K562 (cell line): ENCODE measurements at regions not wholly inside any gene's neighbourhood (a gene's known extent, or its start where the extent isn't known, plus 50 kb on each side); places are given as distances from the start of the nearest gene placed in this dataset.

Experiments used
- ATAC-seq: fragments of 200-7000 bp; cut with Tn5 transposase; 3 replicates; pipeline ENCODE4 v1.9.1; 2020; ENCODE audit warnings: moderate library complexity
- BruUV-seq: library from RNA; stranded (reverse); fragments of 400-500 nt; replicated peaks from 2 replicates; lab custom pipeline; 2021; lab: Mats Ljungman, UMichigan
- CTCF ChIA-PET: fragments of 300-600 bp; formaldehyde crosslinking; extraction: SDS; loops from one replicate; lab custom pipeline; 2021; ENCODE audit warnings: low intra/inter-chr PET ratio; lab: Yijun Ruan, JAX
- POLR2A ChIA-PET: fragments of 300-600, 350-650 bp; sonication (Branson Sonifier 250); formaldehyde crosslinking; extraction: SDS; loops from one replicate; lab custom pipeline; 2021; ENCODE audit warnings: antibody characterized with exemption, inconsistent platforms; lab: Yijun Ruan, JAX
- DNase-seq, 4 experiments: peaks; one replicate each; pipeline versions ENCODE4 v3.0.0 to v3.0.0-alpha.2; 2011 to 2018; ENCODE audit warnings: low spot score in 3 of 4, mixed read lengths in 3 of 4; ENCODE audit errors: extremely low read depth in 1 of 4
- FAIRE-seq: peaks from 2 replicates; lab custom pipeline; 2011; peaks lifted over from hg19 to GRCh38; lab: Jason Lieb, UNC
- H2AFZ ChIP-seq: 2 replicates; pipeline ENCODE4 v1.6.0; 2011; ENCODE audit warnings: low read depth, low read length, control low read depth, inconsistent platforms
- H3K27ac ChIP-seq: fragments of 200-600 bp; 3 replicates; pipeline ENCODE4 v1.8.0; 2011; ENCODE audit warnings: low read depth, mild to moderate bottlenecking, control low read depth, inconsistent platforms, low read length, moderate library complexity, mixed read lengths; ENCODE audit errors: extremely low read depth
- H3K27me3 ChIP-seq, 2 experiments: fragments of 300-600 bp in 1 of 2; 2 replicates in 1 of 2; 3 replicates in 1 of 2; pipeline versions ENCODE4 v1.6.0 to v1.8.0; 2011; ENCODE audit warnings: inconsistent platforms in 2 of 2, low read length in 2 of 2, mild to moderate bottlenecking in 1 of 2, mixed read lengths in 1 of 2, moderate library complexity in 1 of 2; ENCODE audit not compliant: control insufficient read depth in 2 of 2, insufficient read depth in 2 of 2
- H3K36me3 ChIP-seq: fragments of 300-600 bp; 3 replicates; pipeline ENCODE4 v1.8.0; 2011; ENCODE audit warnings: mild to moderate bottlenecking, low read length, inconsistent platforms; ENCODE audit not compliant: control insufficient read depth, insufficient read depth
- H3K4me1 ChIP-seq, 2 experiments: fragments of 200-600 bp in 1 of 2; replicated peaks in 1 of 2; 2 replicates in 1 of 2; 3 replicates in 1 of 2; pipeline versions ENCODE4 v1.5.1 to v1.8.0; 2011; ENCODE audit warnings: inconsistent platforms in 2 of 2, low read length in 2 of 2, mild to moderate bottlenecking in 1 of 2, mixed read lengths in 1 of 2, moderate library complexity in 1 of 2; ENCODE audit not compliant: control insufficient read depth in 2 of 2, insufficient read depth in 2 of 2
- H3K4me2 ChIP-seq: 2 replicates; pipeline ENCODE4 v1.6.1; 2011; ENCODE audit warnings: low read length, control low read depth, inconsistent platforms, mixed read lengths; ENCODE audit not compliant: insufficient read depth
- H3K4me3 ChIP-seq: fragments of 200-600 bp; sonication (generic), shearing (Covaris generic); 2 replicates; pipeline ENCODE4 v1.5.1; 2016; ENCODE audit warnings: control low read depth, inconsistent platforms
- H3K79me2 ChIP-seq: fragments of 200-600 bp; 3 replicates; pipeline ENCODE4 v1.8.0; 2011; ENCODE audit warnings: low read length, inconsistent platforms; ENCODE audit not compliant: control insufficient read depth, insufficient read depth
- H3K9ac ChIP-seq, 2 experiments: 2 replicates each; pipeline versions ENCODE4 v1.6.0 to v1.6.1; 2011; ENCODE audit warnings: low read depth in 2 of 2, low read length in 2 of 2, control low read depth in 1 of 2, inconsistent platforms in 1 of 2, mild to moderate bottlenecking in 1 of 2, mixed read lengths in 1 of 2; ENCODE audit not compliant: insufficient read depth in 1 of 2
- H3K9me1 ChIP-seq: one replicate; pipeline ENCODE4 v1.6.0; 2011; ENCODE audit warnings: inconsistent platforms, mild to moderate bottlenecking, low read length, moderate library complexity; ENCODE audit not compliant: control insufficient read depth, insufficient read depth
- H3K9me3 ChIP-seq: replicated peaks from 2 replicates; pipeline ENCODE4 v1.5.1; 2011; ENCODE audit warnings: low read depth, low read length, inconsistent platforms; ENCODE audit not compliant: control insufficient read depth, insufficient read depth
- H4K20me1 ChIP-seq: replicated peaks from 2 replicates; pipeline ENCODE4 v1.6.1; 2011; ENCODE audit warnings: low read length, inconsistent platforms, mixed read lengths; ENCODE audit not compliant: control insufficient read depth, insufficient read depth
- BRF1 ChIP-seq: IDR thresholded peaks from 3 replicates; pipeline ENCODE4 v1.6.1; 2011; ENCODE audit warnings: borderline replicate concordance, mild to moderate bottlenecking; ENCODE audit not compliant: insufficient read length; ENCODE audit errors: extremely low read depth
- HDAC1 ChIP-seq, 2 experiments: fragments of 450-650 bp; IDR thresholded peaks; 2 replicates each; pipeline ENCODE4 v1.6.1; 2016 to 2017; ENCODE audit warnings: inconsistent platforms in 1 of 2, mild to moderate bottlenecking in 1 of 2, moderate library complexity in 1 of 2
- PPARD ChIP-seq: fragments of 250-450 bp; sonication (Bioruptor Pico); IDR thresholded peaks from 2 replicates; pipeline ENCODE4 v1.8.0; 2022; ENCODE audit warnings: inconsistent platforms, mild to moderate bottlenecking, moderate library complexity
- RBM15 ChIP-seq: fragments of 200-400 bp; formaldehyde crosslinking; IDR thresholded peaks from 2 replicates; pipeline ENCODE4 v1.6.1; 2018; ENCODE audit warnings: mild to moderate bottlenecking, low read length, moderate library complexity; ENCODE audit not compliant: insufficient read depth
- RBM22 ChIP-seq: fragments of 200-400 bp; formaldehyde crosslinking; IDR thresholded peaks from 2 replicates; pipeline ENCODE4 v1.6.1; 2018; ENCODE audit warnings: low read length, low read depth; ENCODE audit not compliant: poor library complexity, severe bottlenecking
- RFX7 ChIP-seq: fragments of 250-450 bp; sonication (Bioruptor Pico); IDR thresholded peaks from 2 replicates; pipeline ENCODE4 v1.5.1; 2021; ENCODE audit warnings: mild to moderate bottlenecking
- TCF7 ChIP-seq: sonication (generic); IDR thresholded peaks from 2 replicates; pipeline ENCODE4 v1.6.1; 2016; ENCODE audit warnings: antibody characterized with exemption, borderline replicate concordance
- TFAM ChIP-seq: fragments of 250-450 bp; sonication (Bioruptor Pico); conservative IDR thresholded peaks from 2 replicates; pipeline ENCODE4 v1.5.0; 2021; ENCODE audit warnings: mild to moderate bottlenecking, moderate library complexity
- TSC22D4 ChIP-seq: fragments of 450-650 bp; IDR thresholded peaks from 2 replicates; pipeline ENCODE4 v1.6.1; 2016; ENCODE audit warnings: missing genetic modification characterization, missing biosample characterization, control low read depth
- ZNF121 ChIP-seq: sonication (generic); formaldehyde crosslinking; conservative IDR thresholded peaks from 2 replicates; pipeline ENCODE4 v1.8.0; 2022; ENCODE audit warnings: missing genetic modification reagents
- ZNF444 ChIP-seq: fragments of 250-450 bp; sonication (Bioruptor Pico); IDR thresholded peaks from 2 replicates; pipeline ENCODE4 v1.4.0; 2020; ENCODE audit warnings: mild to moderate bottlenecking, moderate library complexity
- WGBS: fragments of 100-300 bp; shearing (Covaris generic); methylation state at CpG from one replicate; pipeline ENCODE4 v1.1.6; 2016; ENCODE audit warnings: low coverage, mixed read lengths; ENCODE audit not compliant: insufficient coverage; ENCODE audit errors: missing lambda C conversion rate; 5-methylcytosine and 5-hydroxymethylcytosine counted together
- in situ Hi-C: fragments of 300-500 bp; cut with MboI; formaldehyde crosslinking; loops from 4 replicates; pipeline ENCODE4 v1.15.0; 2018; ENCODE audit warnings: inconsistent platforms, mixed read lengths
- intact Hi-C: fragments of 100-400 bp; cut with micrococcal nuclease; formaldehyde crosslinking; loops from 2 replicates; pipeline ENCODE4 v1.14.2; 2022
- TF ChIP-seq, protein P1 (sequence below): sonication (generic); formaldehyde crosslinking; IDR thresholded peaks from 2 replicates; pipeline ENCODE4 v1.8.0; 2023; ENCODE audit warnings: mild to moderate bottlenecking, missing genetic modification reagents
- TF ChIP-seq, protein P2 (sequence below): fragments of 450-650 bp; formaldehyde crosslinking; IDR thresholded peaks from 2 replicates; pipeline ENCODE4 v1.4.0; 2022; ENCODE audit warnings: missing genetic modification characterization
- TF ChIP-seq, protein P3 (sequence below): fragments of 250-450 bp; sonication (Bioruptor Pico); IDR thresholded peaks from 2 replicates; pipeline ENCODE4 v1.8.0; 2021; ENCODE audit warnings: mild to moderate bottlenecking, moderate library complexity

DNA sequence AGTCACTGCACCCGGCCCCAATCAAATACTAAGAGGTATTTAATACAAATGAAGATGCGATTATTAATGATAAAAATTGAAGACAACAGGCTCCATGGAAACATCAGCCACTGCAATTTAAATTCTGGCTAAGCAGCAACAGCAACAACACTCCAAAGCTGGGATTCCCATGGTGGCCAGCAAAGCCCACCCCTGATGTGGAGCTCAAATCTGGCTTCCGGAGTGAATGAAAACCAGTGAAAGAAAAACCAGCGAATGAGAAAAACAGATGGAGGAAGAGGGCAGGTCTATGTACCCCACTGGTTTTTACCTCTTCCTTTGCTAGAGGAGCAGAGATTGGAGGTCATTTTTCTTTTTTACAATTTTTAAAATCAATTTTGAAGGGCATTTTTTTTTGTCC lies 135.9 kb upstream of the PDE10A start:
- no TSS peak for BruUV-seq
- in situ Hi-C loops, result no loop called here
- peaks cover 0 to 6% of the 10 kb centered on the region in 2 experiments; a peak in 2 of 5 replicates for H3K27me3 ChIP-seq
- POLR2A ChIA-PET, result no interaction called here
- H3K4me2 ChIP-seq, result no peak overlapping the region
- DNase-seq, result no peak
- H3K36me3 ChIP-seq, result no peaks in the 10 kb centered on the region
- intact Hi-C loops, result no loop called here
- no peaks in the 10 kb centered on the region for H3K79me2 ChIP-seq
- TF ChIP-seq TFAM, result no peak
- TF ChIP-seq ZNF444, result no peak
- TF ChIP-seq PPARD (CRISPR knock-in tag), result no peak
- 0% methylated on average over 4 of the region's 4 CpGs for WGBS
- no peak overlapping the region for H2AFZ ChIP-seq
- no peak overlapping the region for H3K9ac ChIP-seq
- H3K9me3 ChIP-seq, result no peaks in the 10 kb centered on the region
- ATAC-seq, result no peak
- H4K20me1 ChIP-seq, result no peaks in the 10 kb centered on the region
- CTCF ChIA-PET, result no interaction called here
- no peak for FAIRE-seq
- no peaks in the 10 kb centered on the region for H3K4me1 ChIP-seq
- H3K9me1 ChIP-seq, result no peaks in the 10 kb centered on the region
- no peak overlapping the region for H3K27ac ChIP-seq
- H3K4me3 ChIP-seq, result no peak overlapping the region

DNA sequence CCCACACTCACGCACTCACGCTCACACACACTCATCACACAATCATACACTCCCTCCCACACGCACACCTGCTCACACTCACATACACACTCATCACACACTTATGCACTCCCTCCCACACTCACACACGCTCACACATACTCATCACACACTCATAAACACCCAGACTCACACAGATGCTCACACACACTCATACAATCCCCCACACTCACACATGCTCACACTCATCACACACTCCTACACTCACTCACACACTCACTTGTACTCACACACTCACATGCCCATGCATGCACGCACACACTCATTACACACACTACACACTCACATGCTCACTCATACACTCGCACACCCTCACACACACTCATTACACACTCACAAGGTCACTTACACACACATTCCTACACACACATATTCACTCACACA lies 131.1 kb upstream of the PDE10A start:
- Histone ChIP-seq H3K9me1 (no peaks in the 10 kb centered on the region), H3K9me3 (no peaks in the 10 kb centered on the region), H3K4me2 (no peak overlapping the region), H3K27me3 (peaks cover 2 to 16% of the 10 kb centered on the region in 2 experiments; a peak in 2 of 5 replicates), H3K9ac (no peak overlapping the region), H3K4me1 (no peaks in the 10 kb centered on the region), H2AFZ (no peak overlapping the region), H3K79me2 (no peaks in the 10 kb centered on the region), H3K36me3 (no peaks in the 10 kb centered on the region), H3K4me3 (no peak overlapping the region), H4K20me1 (no peaks in the 10 kb centered on the region), H3K27ac (no peak overlapping the region)
- intact Hi-C loops (no loop called here), in situ Hi-C loops (no loop called here)
- DNase-seq (no peak), FAIRE-seq (no peak), ATAC-seq (no peak)
- BruUV-seq, result no TSS peak
- CTCF ChIA-PET, result no interaction called here
- 0% methylated on average over 6 of the region's 6 CpGs for WGBS
- POLR2A ChIA-PET, result no interaction called here
- TF ChIP-seq HDAC1 (IDR thresholded peaks at IDR 0.05) (0 out of 4 replicates have a peak, but pooled peaks of 1 of the 2 experiments have one; percentile 13), BRF1 (no peak), RBM22 (no peak), TSC22D4 (peak; percentile 91; the same call in 1 of the 2 replicates), TCF7 (no peak), RBM15 (no peak), ZNF121 (CRISPR knock-in tag) (no peak), RFX7 (no peak)
- TF ChIP-seq, protein P1, sequence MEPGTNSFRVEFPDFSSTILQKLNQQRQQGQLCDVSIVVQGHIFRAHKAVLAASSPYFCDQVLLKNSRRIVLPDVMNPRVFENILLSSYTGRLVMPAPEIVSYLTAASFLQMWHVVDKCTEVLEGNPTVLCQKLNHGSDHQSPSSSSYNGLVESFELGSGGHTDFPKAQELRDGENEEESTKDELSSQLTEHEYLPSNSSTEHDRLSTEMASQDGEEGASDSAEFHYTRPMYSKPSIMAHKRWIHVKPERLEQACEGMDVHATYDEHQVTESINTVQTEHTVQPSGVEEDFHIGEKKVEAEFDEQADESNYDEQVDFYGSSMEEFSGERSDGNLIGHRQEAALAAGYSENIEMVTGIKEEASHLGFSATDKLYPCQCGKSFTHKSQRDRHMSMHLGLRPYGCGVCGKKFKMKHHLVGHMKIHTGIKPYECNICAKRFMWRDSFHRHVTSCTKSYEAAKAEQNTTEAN (CRISPR knock-in tag), result peak; percentile 98
- TF ChIP-seq, protein P2, sequence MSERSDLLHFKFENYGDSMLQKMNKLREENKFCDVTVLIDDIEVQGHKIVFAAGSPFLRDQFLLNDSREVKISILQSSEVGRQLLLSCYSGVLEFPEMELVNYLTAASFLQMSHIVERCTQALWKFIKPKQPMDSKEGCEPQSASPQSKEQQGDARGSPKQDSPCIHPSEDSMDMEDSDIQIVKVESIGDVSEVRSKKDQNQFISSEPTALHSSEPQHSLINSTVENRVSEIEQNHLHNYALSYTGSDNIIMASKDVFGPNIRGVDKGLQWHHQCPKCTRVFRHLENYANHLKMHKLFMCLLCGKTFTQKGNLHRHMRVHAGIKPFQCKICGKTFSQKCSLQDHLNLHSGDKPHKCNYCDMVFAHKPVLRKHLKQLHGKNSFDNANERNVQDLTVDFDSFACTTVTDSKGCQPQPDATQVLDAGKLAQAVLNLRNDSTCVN (CRISPR knock-in tag), result 0 out of 2 replicates have a peak, but pooled peaks have one; percentile 41
- TF ChIP-seq, protein P3, sequence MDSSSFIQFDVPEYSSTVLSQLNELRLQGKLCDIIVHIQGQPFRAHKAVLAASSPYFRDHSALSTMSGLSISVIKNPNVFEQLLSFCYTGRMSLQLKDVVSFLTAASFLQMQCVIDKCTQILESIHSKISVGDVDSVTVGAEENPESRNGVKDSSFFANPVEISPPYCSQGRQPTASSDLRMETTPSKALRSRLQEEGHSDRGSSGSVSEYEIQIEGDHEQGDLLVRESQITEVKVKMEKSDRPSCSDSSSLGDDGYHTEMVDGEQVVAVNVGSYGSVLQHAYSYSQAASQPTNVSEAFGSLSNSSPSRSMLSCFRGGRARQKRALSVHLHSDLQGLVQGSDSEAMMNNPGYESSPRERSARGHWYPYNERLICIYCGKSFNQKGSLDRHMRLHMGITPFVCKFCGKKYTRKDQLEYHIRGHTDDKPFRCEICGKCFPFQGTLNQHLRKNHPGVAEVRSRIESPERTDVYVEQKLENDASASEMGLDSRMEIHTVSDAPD (CRISPR knock-in tag), result no peak
